GM21360 (cell line): ENCODE measurements at regions not wholly inside any gene's neighbourhood (a gene's known extent, or its start where the extent isn't known, plus 50 kb on each side); places are given as distances from the start of the nearest gene placed in this dataset.
"Not testable (repeated sequence)": the region's sequence is repeated elsewhere in the genome, so short reads cannot be mapped to it uniquely, and the experiment has no call there.

Experiments used
- ATAC-seq: cut with Tn5 transposase; IDR thresholded peaks from one replicate; pipeline ENCODE4 v1.9.1; 2021; ENCODE audit warnings: mild to moderate bottlenecking, moderate library complexity; ENCODE audit not compliant: unreplicated experiment

- ATAC-seq = not testable (repeated sequence)
These were observed 136.9 kb downstream of the OR2B2 start for GRCh38 chr6:27775138-27775795.

- not testable (repeated sequence) for ATAC-seq
These were observed 138.0 kb downstream of the OR2B2 start for GRCh38 chr6:27774264-27774600.

- ATAC-seq = not testable (repeated sequence)
These were observed 138.5 kb downstream of the OR2B2 start for GRCh38 chr6:27773542-27774263.

GRCh38 chr6:27772261-27773001, 139.8 kb downstream of the OR2B2 start:
- ATAC-seq = no peak

GRCh38 chr6:27771235-27771634, 141.0 kb downstream of the OR2B2 start:
- no peak for ATAC-seq

GRCh38 chr6:27770724-27771123, 141.5 kb downstream of the OR2B2 start:
- ATAC-seq = no peak

GRCh38 chr6:27768556-27768955, 143.6 kb downstream of the OR2B2 start:
- ATAC-seq = no peak

GRCh38 chr6:27767851-27768250, 144.3 kb downstream of the OR2B2 start:
- ATAC-seq = no peak

- ATAC-seq = no peak
These were observed 145.8 kb downstream of the OR2B2 start for GRCh38 chr6:27766405-27766804.

- no peak for ATAC-seq
These were observed 147.1 kb downstream of the OR2B2 start for GRCh38 chr6:27765028-27765590.

GRCh38 chr6:27761391-27761790, 150.8 kb downstream of the OR2B2 start:
- no peak for ATAC-seq

GRCh38 chr6:27760464-27760863, 151.7 kb downstream of the OR2B2 start:
- ATAC-seq = no peak

GRCh38 chr6:27759930-27760329, 152.3 kb downstream of the OR2B2 start:
- no peak for ATAC-seq

GRCh38 chr6:27758491-27758890, 153.7 kb downstream of the OR2B2 start:
- no peak for ATAC-seq

GRCh38 chr6:27757307-27757706, 154.9 kb downstream of the OR2B2 start:
- no peak for ATAC-seq

- ATAC-seq = no peak
These were observed 156.4 kb downstream of the OR2B2 start for GRCh38 chr6:27755768-27756167.

- ATAC-seq = no peak
These were observed 157.8 kb downstream of the OR2B2 start for GRCh38 chr6:27754408-27754782.

- ATAC-seq = peak; percentile 41
These were observed 158.4 kb downstream of the OR2B2 start for GRCh38 chr6:27753668-27754407.

GRCh38 chr6:27752038-27752885, 159.9 kb downstream of the OR2B2 start:
- ATAC-seq = peak; percentile 32

GRCh38 chr6:27748661-27749060, 163.5 kb downstream of the OR2B2 start:
- ATAC-seq = no peak
